ENCODE measurements at regions not wholly inside any gene's neighbourhood (a gene's known extent, or its start where the extent isn't known, plus 50 kb on each side); places are given as distances from the start of the nearest gene placed in this dataset.
"Not testable (repeated sequence)": the region's sequence is repeated elsewhere in the genome, so short reads cannot be mapped to it uniquely, and the experiment has no call there.

DNA sequence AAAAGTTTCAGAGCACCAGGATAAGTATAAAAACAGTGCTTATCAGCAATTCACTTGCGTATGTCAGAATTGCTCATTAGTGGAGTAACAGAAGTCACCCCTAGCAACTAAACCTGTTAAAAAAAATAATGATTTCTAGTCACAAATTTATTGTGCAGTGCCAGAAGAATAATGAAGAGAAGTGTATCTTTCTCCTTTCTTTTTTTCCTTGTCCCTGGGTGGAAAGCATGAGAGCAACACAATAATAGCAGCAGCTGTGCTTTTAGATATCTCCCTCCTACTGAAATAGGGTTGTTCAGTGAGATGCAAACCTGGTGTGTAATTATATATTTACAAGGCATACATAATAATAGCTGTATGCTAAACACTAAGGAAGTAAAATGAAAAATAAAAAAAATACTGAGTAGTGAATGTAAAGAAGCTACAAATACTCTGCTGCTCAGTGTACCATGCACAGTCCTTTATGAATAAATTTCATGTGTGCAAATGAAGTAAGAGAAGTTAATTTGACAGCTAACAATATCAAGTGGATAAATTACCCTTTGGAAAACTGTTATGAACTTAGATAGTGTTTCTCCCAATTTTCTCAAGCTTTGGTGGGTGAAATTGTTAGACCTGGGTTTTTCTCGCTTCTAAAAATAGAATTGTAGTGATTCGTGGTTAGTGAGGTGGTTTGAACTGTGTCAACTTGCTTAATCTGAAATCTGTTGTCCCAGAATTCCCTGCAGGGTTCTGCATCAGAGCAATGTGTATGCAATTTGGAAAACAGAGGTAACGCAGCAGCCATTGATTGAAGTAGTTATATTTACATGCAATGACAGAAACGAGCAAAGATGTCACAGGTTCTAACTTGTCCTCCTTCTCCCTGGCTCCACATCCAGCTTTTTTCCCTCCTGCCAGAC is 125.7 kb upstream of the NDST3 start:
- no peak overlapping the region for H3K4me3 ChIP-seq (ENCODE audit: severe bottlenecking)
- ATAC-seq (ENCODE audit: low read depth) (no peak), DNase-seq (ENCODE audit: low spot score) (no peak)
- H3K9me3 ChIP-seq (ENCODE audit: severe bottlenecking) = no peaks in the 10 kb centered on the region
- H3K27me3 ChIP-seq (ENCODE audit: insufficient read depth, poor library complexity, severe bottlenecking) = no peaks in the 10 kb centered on the region
- no peaks in the 10 kb centered on the region for H3K36me3 ChIP-seq (ENCODE audit: low read depth)
- no peak overlapping the region for H3K27ac ChIP-seq (ENCODE audit: poor library complexity, severe bottlenecking)
- no peaks in the 10 kb centered on the region for H3K4me1 ChIP-seq (ENCODE audit: insufficient read depth, poor library complexity, severe bottlenecking)
- TF ChIP-seq, protein P1, sequence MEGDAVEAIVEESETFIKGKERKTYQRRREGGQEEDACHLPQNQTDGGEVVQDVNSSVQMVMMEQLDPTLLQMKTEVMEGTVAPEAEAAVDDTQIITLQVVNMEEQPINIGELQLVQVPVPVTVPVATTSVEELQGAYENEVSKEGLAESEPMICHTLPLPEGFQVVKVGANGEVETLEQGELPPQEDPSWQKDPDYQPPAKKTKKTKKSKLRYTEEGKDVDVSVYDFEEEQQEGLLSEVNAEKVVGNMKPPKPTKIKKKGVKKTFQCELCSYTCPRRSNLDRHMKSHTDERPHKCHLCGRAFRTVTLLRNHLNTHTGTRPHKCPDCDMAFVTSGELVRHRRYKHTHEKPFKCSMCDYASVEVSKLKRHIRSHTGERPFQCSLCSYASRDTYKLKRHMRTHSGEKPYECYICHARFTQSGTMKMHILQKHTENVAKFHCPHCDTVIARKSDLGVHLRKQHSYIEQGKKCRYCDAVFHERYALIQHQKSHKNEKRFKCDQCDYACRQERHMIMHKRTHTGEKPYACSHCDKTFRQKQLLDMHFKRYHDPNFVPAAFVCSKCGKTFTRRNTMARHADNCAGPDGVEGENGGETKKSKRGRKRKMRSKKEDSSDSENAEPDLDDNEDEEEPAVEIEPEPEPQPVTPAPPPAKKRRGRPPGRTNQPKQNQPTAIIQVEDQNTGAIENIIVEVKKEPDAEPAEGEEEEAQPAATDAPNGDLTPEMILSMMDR (IDR thresholded peaks at IDR 0.05; ENCODE audit: poor library complexity, severe bottlenecking) = no peak

DNA sequence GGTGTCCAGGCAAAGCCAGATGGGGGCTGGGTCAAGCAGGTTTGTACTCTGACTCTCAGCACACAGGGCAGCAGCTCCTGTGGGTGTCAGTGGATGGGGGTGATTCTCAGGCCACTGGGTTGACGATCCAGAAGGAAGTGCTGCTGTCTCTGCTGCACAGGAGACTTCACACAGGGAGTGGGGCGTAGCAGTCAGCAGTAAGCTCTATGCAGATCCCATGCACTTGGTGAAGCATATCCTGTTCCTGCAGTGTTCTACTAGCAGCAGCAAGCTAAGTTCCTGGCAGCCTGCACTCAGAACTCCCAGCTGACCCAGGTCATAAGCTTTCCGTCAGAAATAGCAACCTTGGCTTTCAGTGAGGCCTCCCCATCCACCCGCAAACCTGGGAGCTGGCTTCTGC is 117.6 kb upstream of the NDST3 start:
- DNase-seq (ENCODE audit: low spot score) = no peak
- Histone ChIP-seq H3K4me1 (ENCODE audit: insufficient read depth, poor library complexity, severe bottlenecking) (no peaks in the 10 kb centered on the region), H3K9me3 (ENCODE audit: severe bottlenecking) (no peaks in the 10 kb centered on the region), H3K27me3 (ENCODE audit: insufficient read depth, poor library complexity, severe bottlenecking) (no peaks in the 10 kb centered on the region), H3K27ac (ENCODE audit: poor library complexity, severe bottlenecking) (no peak overlapping the region), H3K36me3 (ENCODE audit: low read depth) (no peaks in the 10 kb centered on the region), H3K4me3 (ENCODE audit: severe bottlenecking) (no peak overlapping the region)
- no peak for ATAC-seq (ENCODE audit: low read depth)
- TF ChIP-seq, protein P1 (IDR thresholded peaks at IDR 0.05; ENCODE audit: poor library complexity, severe bottlenecking) = no peak

DNA sequence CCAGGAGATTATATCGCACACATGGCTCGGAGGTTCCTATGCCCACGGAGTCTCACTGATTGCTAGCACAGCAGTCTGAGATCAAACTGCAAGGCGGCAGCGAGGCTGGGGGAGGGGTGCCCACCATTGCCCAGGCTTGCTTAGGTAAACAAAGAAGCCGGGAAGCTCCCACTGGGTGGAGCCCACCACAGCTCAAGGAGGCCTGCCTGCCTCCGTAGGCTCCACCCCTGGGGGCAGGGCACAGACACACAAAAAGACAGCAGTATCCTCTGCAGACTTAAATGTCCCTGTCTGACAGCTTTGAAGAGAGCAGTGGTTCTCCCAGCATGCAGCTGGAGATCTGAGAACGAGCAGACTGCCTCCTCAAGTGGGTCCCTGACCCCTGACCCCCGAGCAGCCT is 112.0 kb upstream of the NDST3 start:
- H3K36me3 ChIP-seq (ENCODE audit: low read depth); H3K27ac ChIP-seq (ENCODE audit: poor library complexity, severe bottlenecking); H3K27me3 ChIP-seq (ENCODE audit: insufficient read depth, poor library complexity, severe bottlenecking); ATAC-seq (ENCODE audit: low read depth); H3K4me3 ChIP-seq (ENCODE audit: severe bottlenecking); H3K9me3 ChIP-seq (ENCODE audit: severe bottlenecking); H3K4me1 ChIP-seq (ENCODE audit: insufficient read depth, poor library complexity, severe bottlenecking); DNase-seq (ENCODE audit: low spot score): not testable (repeated sequence)

DNA sequence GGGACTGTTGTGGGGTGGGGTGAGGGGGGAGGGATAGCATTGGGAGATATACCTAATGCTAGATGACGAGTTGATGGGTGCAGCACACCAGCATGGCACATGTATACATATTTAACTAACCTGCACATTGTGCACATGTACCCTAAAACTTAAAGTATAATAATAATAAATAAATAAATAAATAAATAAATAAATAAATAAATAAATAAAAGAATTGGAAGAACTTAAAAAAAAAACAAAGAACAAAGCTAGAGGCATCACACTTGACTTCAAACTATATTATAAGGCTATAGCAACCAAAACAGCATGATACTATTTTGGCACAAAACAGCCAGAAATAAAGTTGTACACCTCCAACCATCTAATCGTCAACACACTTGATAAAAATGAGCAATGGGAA is 106.5 kb upstream of the NDST3 start:
- DNase-seq (ENCODE audit: low spot score); ATAC-seq (ENCODE audit: low read depth); H3K27me3 ChIP-seq (ENCODE audit: insufficient read depth, poor library complexity, severe bottlenecking); H3K4me3 ChIP-seq (ENCODE audit: severe bottlenecking); H3K36me3 ChIP-seq (ENCODE audit: low read depth); H3K4me1 ChIP-seq (ENCODE audit: insufficient read depth, poor library complexity, severe bottlenecking); H3K9me3 ChIP-seq (ENCODE audit: severe bottlenecking); H3K27ac ChIP-seq (ENCODE audit: poor library complexity, severe bottlenecking): not testable (repeated sequence)

DNA sequence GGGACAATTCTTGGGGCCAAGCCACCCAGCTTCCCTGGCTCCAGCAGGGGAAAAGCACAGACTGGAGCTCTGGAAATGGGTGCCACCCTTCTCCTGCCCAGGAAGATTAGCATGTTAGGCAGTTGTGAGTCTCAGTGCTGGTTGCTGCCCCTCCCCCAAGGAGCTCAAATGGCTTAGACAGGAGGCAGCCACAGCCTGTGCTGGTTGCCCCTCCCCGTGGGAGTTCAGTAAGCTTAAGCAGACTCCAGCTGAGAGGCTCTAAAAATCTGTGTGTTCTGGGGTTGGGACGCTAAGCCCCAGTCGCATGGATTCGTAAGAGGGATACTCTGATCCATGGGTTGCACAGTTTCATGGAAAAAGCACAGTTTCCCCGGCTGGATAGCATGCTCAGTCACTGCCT is 92.7 kb upstream of the NDST3 start:
- no peaks in the 10 kb centered on the region for H3K27me3 ChIP-seq (ENCODE audit: insufficient read depth, poor library complexity, severe bottlenecking)
- H3K4me1 ChIP-seq (ENCODE audit: insufficient read depth, poor library complexity, severe bottlenecking) = no peaks in the 10 kb centered on the region
- H3K4me3 ChIP-seq (ENCODE audit: severe bottlenecking) = no peak overlapping the region
- no peak for ATAC-seq (ENCODE audit: low read depth)
- no peak overlapping the region for H3K27ac ChIP-seq (ENCODE audit: poor library complexity, severe bottlenecking)
- DNase-seq (ENCODE audit: low spot score) = no peak
- TF ChIP-seq, protein P1 (IDR thresholded peaks at IDR 0.05; ENCODE audit: poor library complexity, severe bottlenecking) = no peak
- no peaks in the 10 kb centered on the region for H3K36me3 ChIP-seq (ENCODE audit: low read depth)
- no peaks in the 10 kb centered on the region for H3K9me3 ChIP-seq (ENCODE audit: severe bottlenecking)

DNA sequence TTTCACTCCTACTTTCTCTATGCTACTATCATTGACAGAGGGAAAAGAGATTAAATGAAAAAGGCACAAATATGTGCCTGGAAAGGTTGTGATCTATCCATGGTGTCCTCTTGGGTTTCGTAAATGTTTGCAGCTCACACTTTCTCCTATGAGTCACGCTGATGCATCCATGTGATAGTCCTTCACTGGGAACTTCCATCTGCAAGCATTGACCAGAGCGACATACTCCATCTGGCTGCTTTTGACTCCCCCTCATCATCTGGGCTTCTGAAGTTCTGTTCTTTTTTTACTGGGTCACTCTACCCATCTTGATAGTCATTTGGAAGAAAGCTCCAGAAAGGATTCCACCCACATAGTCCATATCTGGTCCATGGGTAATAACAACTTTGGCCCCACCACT is 84.7 kb upstream of the NDST3 start:
- Histone ChIP-seq H3K4me3 (ENCODE audit: severe bottlenecking) (no peak overlapping the region), H3K27ac (ENCODE audit: poor library complexity, severe bottlenecking) (no peak overlapping the region), H3K4me1 (ENCODE audit: insufficient read depth, poor library complexity, severe bottlenecking) (no peaks in the 10 kb centered on the region), H3K36me3 (ENCODE audit: low read depth) (no peaks in the 10 kb centered on the region), H3K9me3 (ENCODE audit: severe bottlenecking) (no peaks in the 10 kb centered on the region), H3K27me3 (ENCODE audit: insufficient read depth, poor library complexity, severe bottlenecking) (no peaks in the 10 kb centered on the region)
- TF ChIP-seq, protein P1 (IDR thresholded peaks at IDR 0.05; ENCODE audit: poor library complexity, severe bottlenecking) = no peak
- no peak for DNase-seq (ENCODE audit: low spot score)
- no peak for ATAC-seq (ENCODE audit: low read depth)
